Testis (tissue), 2 donors: ENCODE measurements at regions not wholly inside any gene's neighbourhood (a gene's known extent, or its start where the extent isn't known, plus 50 kb on each side); places are given as distances from the start of the nearest gene placed in this dataset.

Source experiments
- DNase-seq: peaks from one replicate; pipeline ENCODE4 v3.0.0-alpha.2; 2019
- H3K27ac ChIP-seq, 2 donors: fragments of 200-600 bp; sonication (generic); one replicate each; pipeline ENCODE4 v1.5.1; 2019
- H3K27me3 ChIP-seq: fragments of 200-600 bp; sonication (generic); one replicate; pipeline ENCODE4 v1.5.1; 2019
- H3K36me3 ChIP-seq: fragments of 200-600 bp; sonication (generic); one replicate; pipeline ENCODE4 v1.5.1; 2017; ENCODE audit warnings: low read depth; ENCODE audit errors: missing control alignments
- H3K4me1 ChIP-seq: fragments of 200-600 bp; sonication (generic); one replicate; pipeline ENCODE4 v1.5.1; 2019
- H3K4me3 ChIP-seq, 2 donors: fragments of 200-600 bp; sonication (generic); one replicate each; pipeline ENCODE4 v1.5.1; 2017 to 2019
- H3K9me3 ChIP-seq: fragments of 200-600 bp; sonication (generic); one replicate; pipeline ENCODE4 v1.5.1; 2017
- POLR2A ChIP-seq: fragments of 450-650 bp; IDR thresholded peaks from one replicate; pipeline ENCODE4 v1.6.1; 2017; ENCODE audit warnings: antibody characterized with exemption, mild to moderate bottlenecking, moderate library complexity
- WGBS, 2 donors: methylation state at CpG; one replicate each; pipeline ENCODE4 v1.1.5; 2018; 5-methylcytosine and 5-hydroxymethylcytosine counted together
- intact Hi-C: fragments of 100-400 bp; cut with DNase I; formaldehyde crosslinking; loops from one replicate; pipeline ENCODE4 v1.15.1; 2023; ENCODE audit warnings: low total_unique reads
- TF ChIP-seq, protein P1 (sequence below), 3 experiments: fragments of 450-650 bp in 2 of 3; fragments of 200-600 bp in 1 of 3; sonication (generic) in 1 of 3; IDR thresholded peaks; one replicate each; pipeline ENCODE4 v1.5.1; 2016 to 2019; ENCODE audit warnings: antibody characterized with exemption in 3 of 3, mild to moderate bottlenecking in 2 of 3, moderate library complexity in 1 of 3

DNA sequence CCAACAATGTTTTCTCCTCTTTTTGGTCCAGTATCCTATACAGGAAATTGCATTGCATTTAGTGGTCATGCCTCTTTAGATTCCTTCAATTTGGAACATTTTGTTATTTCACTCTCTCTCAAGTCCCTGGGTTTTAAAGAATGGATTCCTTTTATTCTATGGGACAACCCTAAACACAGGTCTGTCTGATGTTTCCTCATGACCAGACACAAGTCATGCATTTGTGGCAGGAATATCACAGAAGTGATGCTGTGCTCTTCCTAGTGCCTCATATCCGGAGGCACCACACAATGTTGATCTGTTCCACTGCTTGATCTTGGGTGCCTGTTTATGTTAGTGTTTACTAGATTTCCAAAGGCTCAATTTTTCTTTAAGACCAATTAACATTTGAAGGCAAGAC is 69.7 kb upstream of the H2AZ1 start:
- H3K4me1 ChIP-seq, result no peaks in the 10 kb centered on the region
- no peaks in the 10 kb centered on the region for H3K36me3 ChIP-seq
- H3K9me3 ChIP-seq, result no peaks in the 10 kb centered on the region
- H3K27me3 ChIP-seq, result no peaks in the 10 kb centered on the region
- WGBS, 2 donors, result 93% methylated on average over 1 of the region's 1 CpG
- TF ChIP-seq, protein P1, sequence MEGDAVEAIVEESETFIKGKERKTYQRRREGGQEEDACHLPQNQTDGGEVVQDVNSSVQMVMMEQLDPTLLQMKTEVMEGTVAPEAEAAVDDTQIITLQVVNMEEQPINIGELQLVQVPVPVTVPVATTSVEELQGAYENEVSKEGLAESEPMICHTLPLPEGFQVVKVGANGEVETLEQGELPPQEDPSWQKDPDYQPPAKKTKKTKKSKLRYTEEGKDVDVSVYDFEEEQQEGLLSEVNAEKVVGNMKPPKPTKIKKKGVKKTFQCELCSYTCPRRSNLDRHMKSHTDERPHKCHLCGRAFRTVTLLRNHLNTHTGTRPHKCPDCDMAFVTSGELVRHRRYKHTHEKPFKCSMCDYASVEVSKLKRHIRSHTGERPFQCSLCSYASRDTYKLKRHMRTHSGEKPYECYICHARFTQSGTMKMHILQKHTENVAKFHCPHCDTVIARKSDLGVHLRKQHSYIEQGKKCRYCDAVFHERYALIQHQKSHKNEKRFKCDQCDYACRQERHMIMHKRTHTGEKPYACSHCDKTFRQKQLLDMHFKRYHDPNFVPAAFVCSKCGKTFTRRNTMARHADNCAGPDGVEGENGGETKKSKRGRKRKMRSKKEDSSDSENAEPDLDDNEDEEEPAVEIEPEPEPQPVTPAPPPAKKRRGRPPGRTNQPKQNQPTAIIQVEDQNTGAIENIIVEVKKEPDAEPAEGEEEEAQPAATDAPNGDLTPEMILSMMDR (IDR thresholded peaks at IDR 0.05), result no peak
- no peak for TF ChIP-seq POLR2A
- DNase-seq, result no peak
- no peak overlapping the region for H3K4me3 ChIP-seq
- intact Hi-C loops, result no loop called here
- no peak overlapping the region for H3K27ac ChIP-seq

DNA sequence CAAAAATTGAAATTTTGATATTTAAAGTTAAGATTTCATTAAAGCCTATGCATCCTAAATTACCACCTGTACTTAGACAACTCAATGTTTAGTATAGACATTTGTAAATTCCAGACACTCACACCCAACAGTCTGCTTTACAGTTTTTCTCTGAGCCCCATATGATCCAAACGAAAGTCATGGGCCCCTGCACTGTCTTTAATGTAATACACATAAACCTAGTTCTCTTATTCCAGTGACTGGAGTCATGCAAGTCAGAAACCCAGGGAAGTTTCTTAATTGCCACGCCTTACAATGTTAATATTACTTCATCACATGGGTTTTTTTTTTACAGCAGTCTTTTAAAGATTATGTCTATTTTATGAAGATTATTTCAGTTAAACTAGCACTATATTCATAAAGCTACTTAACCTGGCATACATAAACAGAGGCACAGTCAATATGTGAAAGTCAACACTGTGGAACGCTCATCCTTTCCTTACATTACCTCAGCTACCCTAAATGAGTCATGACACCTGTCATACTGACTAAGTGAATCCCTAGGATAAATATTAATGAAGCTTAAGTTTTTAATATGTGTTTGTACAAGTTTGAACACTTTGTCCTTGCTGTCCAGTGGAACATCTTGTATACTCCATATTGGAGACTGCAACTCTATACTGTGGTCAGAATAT is 67.7 kb upstream of the H2AZ1 start:
- no peak for DNase-seq
- no peak for TF ChIP-seq POLR2A
- TF ChIP-seq, protein P1 (IDR thresholded peaks at IDR 0.05), result no peak
- Histone ChIP-seq H3K36me3 (no peaks in the 10 kb centered on the region), H3K4me3 (no peak overlapping the region), H3K9me3 (no peaks in the 10 kb centered on the region), H3K27ac (no peak overlapping the region), H3K27me3 (no peaks in the 10 kb centered on the region), H3K4me1 (no peaks in the 10 kb centered on the region)
- WGBS, 2 donors, result 89 to 92% methylated on average over 3 of the region's 3 CpGs
- intact Hi-C loops, result no loop called here

DNA sequence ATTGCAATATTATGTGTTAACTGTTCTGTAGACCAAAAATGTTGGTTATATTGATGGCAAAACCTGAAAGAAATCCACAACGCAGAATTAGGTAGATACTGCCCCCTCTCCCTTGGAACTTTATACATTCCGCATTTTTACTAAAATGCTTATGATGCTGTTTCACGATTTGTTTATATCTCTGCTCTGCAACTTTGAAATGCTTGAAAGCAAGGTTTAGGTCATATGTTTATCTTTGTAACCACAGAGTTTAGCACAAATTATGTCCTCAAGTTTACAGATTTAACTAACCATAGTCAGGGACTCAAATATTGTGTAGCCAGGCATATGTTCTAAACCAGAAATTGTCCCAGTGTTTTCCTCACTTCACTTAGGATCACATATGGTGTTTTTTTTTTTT is 66.1 kb upstream of the H2AZ1 start:
- WGBS, 2 donors, result 90 to 92% methylated on average over 3 of the region's 3 CpGs
- H3K4me1 ChIP-seq, result no peaks in the 10 kb centered on the region
- no peak for DNase-seq
- no peak for TF ChIP-seq POLR2A
- TF ChIP-seq, protein P1 (IDR thresholded peaks at IDR 0.05), result no peak
- H3K36me3 ChIP-seq, result no peaks in the 10 kb centered on the region
- H3K27me3 ChIP-seq, result no peaks in the 10 kb centered on the region
- no peak overlapping the region for H3K27ac ChIP-seq
- no peak overlapping the region for H3K4me3 ChIP-seq
- H3K9me3 ChIP-seq, result no peaks in the 10 kb centered on the region
- intact Hi-C loops, result no loop called here

DNA sequence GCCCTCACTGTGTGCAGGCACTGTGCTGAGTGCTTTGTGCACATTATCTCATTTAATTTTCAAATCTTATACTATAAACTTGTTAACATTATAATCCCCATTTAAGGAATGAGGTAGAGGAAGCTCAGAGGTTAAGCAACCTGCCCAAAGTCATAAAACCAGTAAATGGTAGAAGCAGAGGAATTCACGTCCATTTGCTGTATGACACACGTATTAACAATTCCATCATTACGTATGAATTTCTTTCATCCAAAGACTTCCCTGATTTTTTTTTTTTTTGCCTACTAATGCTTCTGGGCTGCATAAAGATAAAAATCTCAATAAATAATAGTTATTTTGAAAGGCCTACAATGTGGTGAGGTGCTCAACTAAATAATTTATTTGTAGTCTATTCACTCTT is 64.5 kb upstream of the H2AZ1 start:
- intact Hi-C loops, result no loop called here
- TF ChIP-seq, protein P1 (IDR thresholded peaks at IDR 0.05), result no peak
- no peak for TF ChIP-seq POLR2A
- H3K36me3 ChIP-seq, result no peaks in the 10 kb centered on the region
- no peaks in the 10 kb centered on the region for H3K27me3 ChIP-seq
- H3K27ac ChIP-seq, result no peak overlapping the region
- no peaks in the 10 kb centered on the region for H3K4me1 ChIP-seq
- no peak overlapping the region for H3K4me3 ChIP-seq
- WGBS, 2 donors, result 94% methylated on average over 3 of the region's 3 CpGs
- H3K9me3 ChIP-seq, result no peaks in the 10 kb centered on the region
- no peak for DNase-seq

DNA sequence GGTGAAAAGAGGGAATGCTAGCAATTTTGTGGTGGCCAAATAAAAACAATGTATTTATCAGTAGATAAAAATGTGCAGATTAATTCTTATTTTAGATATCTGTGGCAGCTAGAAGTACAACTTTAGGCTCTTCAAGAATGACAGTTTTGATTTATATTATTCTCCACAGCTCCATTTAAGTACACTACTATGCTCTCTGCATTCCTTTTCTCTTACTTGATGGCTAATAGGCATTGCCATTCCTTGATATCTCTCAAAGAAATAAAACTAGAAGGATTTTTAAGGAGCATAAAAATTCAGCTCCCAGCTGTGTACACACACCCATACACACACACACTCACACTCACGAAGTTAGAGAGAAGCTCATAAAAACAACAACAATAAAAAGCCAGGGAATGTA is 59.4 kb upstream of the H2AZ1 start:
- Histone ChIP-seq H3K4me3 (no peak overlapping the region), H3K9me3 (no peaks in the 10 kb centered on the region), H3K36me3 (no peaks in the 10 kb centered on the region), H3K27ac (no peak overlapping the region), H3K4me1 (no peaks in the 10 kb centered on the region), H3K27me3 (no peaks in the 10 kb centered on the region)
- TF ChIP-seq, protein P1 (IDR thresholded peaks at IDR 0.05), result no peak
- TF ChIP-seq POLR2A, result no peak
- WGBS, 2 donors, result 68% methylated on average over 1 of the region's 1 CpG
- no peak for DNase-seq
- intact Hi-C loops, result no loop called here
